ENCODE measurements at regions not wholly inside any gene's neighbourhood (a gene's known extent, or its start where the extent isn't known, plus 50 kb on each side); places are given as distances from the start of the nearest gene placed in this dataset.

DNA sequence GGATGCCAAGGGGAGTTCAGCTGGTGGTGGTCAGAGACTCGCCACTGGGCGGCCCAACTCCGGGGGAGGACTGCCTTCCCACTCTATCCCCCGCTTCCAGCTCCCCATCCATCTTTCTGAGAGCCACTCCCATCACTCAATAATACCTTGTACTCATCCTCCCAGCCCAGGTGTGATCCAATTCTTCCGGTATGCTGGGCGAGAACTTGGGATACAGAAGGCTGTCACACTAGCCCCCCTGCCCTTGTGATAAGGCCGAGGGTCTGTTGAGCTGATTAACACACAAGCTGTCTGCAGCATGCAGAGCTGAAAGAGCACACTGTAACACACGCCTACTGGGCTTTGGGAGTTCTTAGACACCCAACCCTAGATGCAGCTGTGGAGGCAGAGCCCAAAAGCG, 460.4 kb upstream of the EEF2KMT start:
- H3K36me3 ChIP-seq, result no peaks in the 10 kb centered on the region
- TF ChIP-seq, protein P1, sequence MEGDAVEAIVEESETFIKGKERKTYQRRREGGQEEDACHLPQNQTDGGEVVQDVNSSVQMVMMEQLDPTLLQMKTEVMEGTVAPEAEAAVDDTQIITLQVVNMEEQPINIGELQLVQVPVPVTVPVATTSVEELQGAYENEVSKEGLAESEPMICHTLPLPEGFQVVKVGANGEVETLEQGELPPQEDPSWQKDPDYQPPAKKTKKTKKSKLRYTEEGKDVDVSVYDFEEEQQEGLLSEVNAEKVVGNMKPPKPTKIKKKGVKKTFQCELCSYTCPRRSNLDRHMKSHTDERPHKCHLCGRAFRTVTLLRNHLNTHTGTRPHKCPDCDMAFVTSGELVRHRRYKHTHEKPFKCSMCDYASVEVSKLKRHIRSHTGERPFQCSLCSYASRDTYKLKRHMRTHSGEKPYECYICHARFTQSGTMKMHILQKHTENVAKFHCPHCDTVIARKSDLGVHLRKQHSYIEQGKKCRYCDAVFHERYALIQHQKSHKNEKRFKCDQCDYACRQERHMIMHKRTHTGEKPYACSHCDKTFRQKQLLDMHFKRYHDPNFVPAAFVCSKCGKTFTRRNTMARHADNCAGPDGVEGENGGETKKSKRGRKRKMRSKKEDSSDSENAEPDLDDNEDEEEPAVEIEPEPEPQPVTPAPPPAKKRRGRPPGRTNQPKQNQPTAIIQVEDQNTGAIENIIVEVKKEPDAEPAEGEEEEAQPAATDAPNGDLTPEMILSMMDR (IDR thresholded peaks at IDR 0.05), result no peak
- no peak for TF ChIP-seq POLR2A (IDR thresholded peaks at IDR 0.05)
- intact Hi-C loops (cut with DNase I; ENCODE audit: low total_unique reads), result no loop called here
- DNase-seq, result no peak
- no peaks in the 10 kb centered on the region for H3K9me3 ChIP-seq
- no peaks in the 10 kb centered on the region for H3K27me3 ChIP-seq
- no peak overlapping the region for H3K27ac ChIP-seq
- H3K4me3 ChIP-seq, result no peak overlapping the region
- no peaks in the 10 kb centered on the region for H3K4me1 ChIP-seq

DNA sequence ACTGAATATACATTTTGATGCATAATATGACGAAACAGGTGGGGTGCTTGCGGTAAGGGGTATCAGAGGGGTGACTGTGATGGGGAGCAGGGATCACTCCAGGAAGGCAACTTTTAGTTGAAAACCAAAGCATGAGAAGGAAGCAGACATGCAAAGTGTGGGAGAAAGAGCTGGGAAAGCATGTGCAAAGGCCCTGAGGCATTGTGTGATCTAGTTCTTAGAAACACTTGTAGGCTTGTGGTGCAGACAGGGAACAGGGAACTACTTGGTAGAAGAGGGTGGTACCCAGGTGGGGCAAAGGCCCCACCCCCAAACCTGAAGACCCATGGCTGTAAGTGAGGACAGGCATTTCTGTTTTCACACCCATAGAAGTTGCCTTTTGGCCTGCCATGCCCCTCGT, 459.9 kb upstream of the EEF2KMT start:
- no peak overlapping the region for H3K27ac ChIP-seq
- no peaks in the 10 kb centered on the region for H3K9me3 ChIP-seq
- H3K36me3 ChIP-seq, result no peaks in the 10 kb centered on the region
- DNase-seq, result no peak
- H3K4me1 ChIP-seq, result no peaks in the 10 kb centered on the region
- H3K27me3 ChIP-seq, result no peaks in the 10 kb centered on the region
- intact Hi-C loops (cut with DNase I; ENCODE audit: low total_unique reads), result no loop called here
- H3K4me3 ChIP-seq, result no peak overlapping the region
- no peak for TF ChIP-seq POLR2A (IDR thresholded peaks at IDR 0.05)
- TF ChIP-seq, protein P1 (IDR thresholded peaks at IDR 0.05), result no peak

DNA sequence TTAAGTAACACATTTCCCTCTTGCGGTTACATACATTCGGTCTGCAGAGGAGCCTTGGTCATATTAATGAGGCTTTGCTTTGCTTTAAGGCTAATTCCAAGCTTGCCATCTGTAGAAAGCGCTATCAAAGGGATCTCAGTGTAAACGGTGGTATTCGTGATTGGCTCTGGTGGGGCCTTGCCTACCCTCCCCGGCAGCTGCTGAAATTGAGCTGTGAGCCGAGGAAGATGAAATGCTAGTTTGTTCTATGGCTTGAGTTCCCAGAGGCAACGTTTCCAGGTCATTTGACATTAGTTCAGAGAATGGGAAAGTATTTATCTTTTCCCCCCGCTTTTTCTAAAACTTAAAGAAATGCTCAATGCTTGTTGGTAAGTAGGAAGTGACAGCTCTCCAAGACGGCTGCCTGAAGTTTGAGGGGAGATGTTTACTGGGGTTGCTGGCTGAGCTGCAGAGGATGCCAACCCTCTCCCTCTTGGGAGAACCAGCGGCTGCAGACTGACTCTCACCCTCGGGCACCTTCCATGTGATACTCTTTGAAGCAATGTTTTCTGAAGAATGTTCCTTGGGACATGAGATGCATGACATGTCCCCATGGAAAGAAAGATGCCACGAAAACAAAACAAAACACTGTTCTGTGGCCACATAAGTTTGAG, 458.7 kb upstream of the EEF2KMT start:
- no peak for DNase-seq
- Histone ChIP-seq H3K36me3 (no peaks in the 10 kb centered on the region), H3K4me3 (no peak overlapping the region), H3K9me3 (no peaks in the 10 kb centered on the region), H3K27me3 (no peaks in the 10 kb centered on the region), H3K27ac (no peak overlapping the region), H3K4me1 (no peaks in the 10 kb centered on the region)
- intact Hi-C loops (cut with DNase I; ENCODE audit: low total_unique reads), result no loop called here
- TF ChIP-seq, protein P1 (IDR thresholded peaks at IDR 0.05), result no peak
- TF ChIP-seq POLR2A (IDR thresholded peaks at IDR 0.05), result no peak

DNA sequence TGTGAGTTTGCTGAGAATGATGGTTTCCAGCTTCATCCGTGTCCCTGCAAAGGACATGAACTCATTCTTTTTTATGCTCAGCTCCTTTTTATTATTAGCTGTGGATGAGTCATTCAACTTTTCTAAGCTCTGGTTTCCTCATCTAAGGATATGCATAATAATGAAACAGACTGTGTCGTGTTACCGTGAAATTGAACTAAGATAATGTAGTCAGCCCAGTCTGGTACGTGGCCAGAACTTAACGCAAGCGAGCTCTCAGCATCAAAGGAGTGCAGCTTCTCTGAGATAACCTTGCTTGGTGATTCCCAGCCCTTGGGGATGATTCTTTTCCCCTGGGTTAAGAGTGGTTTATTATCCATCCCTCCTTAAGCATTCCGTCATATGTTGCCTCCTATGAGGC, 454.3 kb upstream of the EEF2KMT start:
- no peaks in the 10 kb centered on the region for H3K36me3 ChIP-seq
- no peaks in the 10 kb centered on the region for H3K9me3 ChIP-seq
- intact Hi-C loops (cut with DNase I; ENCODE audit: low total_unique reads), result no loop called here
- H3K27me3 ChIP-seq, result no peaks in the 10 kb centered on the region
- no peak overlapping the region for H3K4me3 ChIP-seq
- no peaks in the 10 kb centered on the region for H3K4me1 ChIP-seq
- H3K27ac ChIP-seq, result no peak overlapping the region
- no peak for DNase-seq
- TF ChIP-seq, protein P1 (IDR thresholded peaks at IDR 0.05), result no peak
- no peak for TF ChIP-seq POLR2A (IDR thresholded peaks at IDR 0.05)

DNA sequence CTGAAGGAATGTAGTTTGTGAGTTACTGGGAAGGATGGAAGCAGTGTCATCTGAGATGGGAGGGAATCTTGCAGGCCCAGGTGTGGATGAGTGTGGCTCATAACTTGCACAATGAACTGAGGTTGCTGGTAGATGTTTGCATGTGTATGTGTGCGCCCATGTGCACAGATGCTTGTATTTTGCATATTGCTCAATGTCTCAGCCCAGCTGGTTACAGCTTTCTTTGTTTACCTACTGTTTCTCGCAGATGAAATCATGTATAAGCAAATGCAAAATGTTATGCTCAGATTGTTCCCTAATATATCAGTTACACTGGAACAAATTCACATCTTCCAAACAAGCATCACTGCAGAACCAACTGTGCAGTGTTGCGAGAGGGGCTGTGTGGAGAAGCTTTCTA, 452.2 kb upstream of the EEF2KMT start:
- Histone ChIP-seq H3K4me3 (no peak overlapping the region), H3K4me1 (no peaks in the 10 kb centered on the region), H3K27me3 (no peaks in the 10 kb centered on the region), H3K36me3 (no peaks in the 10 kb centered on the region), H3K27ac (no peak overlapping the region), H3K9me3 (no peaks in the 10 kb centered on the region)
- intact Hi-C loops (cut with DNase I; ENCODE audit: low total_unique reads), result no loop called here
- DNase-seq, result no peak
- no peak for TF ChIP-seq POLR2A (IDR thresholded peaks at IDR 0.05)
- TF ChIP-seq, protein P1 (IDR thresholded peaks at IDR 0.05), result no peak

All from uterus (tissue), 3 donors.